C4-2B (cell line): ENCODE measurements at regions not wholly inside any gene's neighbourhood (a gene's known extent, or its start where the extent isn't known, plus 50 kb on each side); places are given as distances from the start of the nearest gene placed in this dataset.

Experiments used
- H3K27ac ChIP-seq: fragments of 450-650 bp; 2 replicates; pipeline ENCODE4 v1.5.1; 2017
- CTCF ChIP-seq: fragments of 450-650 bp; conservative IDR thresholded peaks from 2 replicates; pipeline ENCODE4 v1.5.1; 2017; ENCODE audit warnings: mild to moderate bottlenecking
- ZFX ChIP-seq: fragments of 450-650 bp; IDR thresholded peaks from 2 replicates; pipeline ENCODE4 v1.6.1; 2017

- TF ChIP-seq CTCF (no peak), ZFX (no peak)
- H3K27ac ChIP-seq: no peak overlapping the region
Measured at GRCh38 chr1:59103457-59103856, 193.4 kb upstream of the FGGY start.

GRCh38 chr1:59104191-59104760 lies 192.6 kb upstream of the FGGY start:
- no peak overlapping the region for H3K27ac ChIP-seq
- TF ChIP-seq ZFX: no peak
- TF ChIP-seq CTCF: no peak

GRCh38 chr1:59105548-59106507 lies 191.1 kb upstream of the FGGY start:
- no peak for TF ChIP-seq ZFX
- TF ChIP-seq CTCF: no peak
- H3K27ac ChIP-seq: no peak overlapping the region

GRCh38 chr1:59107516-59107915 lies 189.4 kb upstream of the FGGY start:
- TF ChIP-seq CTCF (no peak), ZFX (no peak)
- H3K27ac ChIP-seq: no peak overlapping the region

GRCh38 chr1:59107916-59108315 lies 189.0 kb upstream of the FGGY start:
- H3K27ac ChIP-seq: no peak overlapping the region
- TF ChIP-seq ZFX (no peak), CTCF (no peak)

- no peak for TF ChIP-seq ZFX
- no peak for TF ChIP-seq CTCF
- no peak overlapping the region for H3K27ac ChIP-seq
Measured at GRCh38 chr1:59108481-59109317, 188.2 kb upstream of the FGGY start.

GRCh38 chr1:59110271-59110670 lies 186.6 kb upstream of the FGGY start:
- no peak overlapping the region for H3K27ac ChIP-seq
- TF ChIP-seq CTCF (no peak), ZFX (no peak)
